ENCODE measurements at regions not wholly inside any gene's neighbourhood (a gene's known extent, or its start where the extent isn't known, plus 50 kb on each side); places are given as distances from the start of the nearest gene placed in this dataset.

DNA sequence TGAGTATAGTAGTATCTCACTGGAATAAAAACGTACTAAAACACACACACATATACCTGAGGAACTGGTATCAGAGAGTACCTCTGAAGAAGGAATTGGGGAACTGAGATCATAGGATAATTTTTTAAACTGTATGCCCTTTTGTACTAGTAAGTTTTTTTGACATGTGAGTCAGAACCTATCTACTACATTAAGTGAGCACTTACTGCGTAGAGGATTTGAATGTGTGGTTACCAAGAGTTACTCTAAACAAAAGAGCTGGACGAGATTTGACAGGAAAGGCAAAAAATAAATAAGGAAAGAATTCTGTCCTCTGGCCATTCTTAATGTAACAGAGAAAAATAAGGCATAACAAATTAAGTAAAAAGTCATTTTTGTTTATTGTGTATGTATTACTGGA lies 546.5 kb upstream of the FAT1 start:
- H3K4me1 ChIP-seq (ENCODE audit: control insufficient read depth, insufficient read depth, low read length): no peaks in the 10 kb centered on the region
- ChIA-PET POLR2A (no interaction called here), CTCF (no interaction called here)
- H3K27ac ChIP-seq (ENCODE audit: extremely low read depth, low read depth, low read length): no peak overlapping the region
- H3K9me3 ChIP-seq (ENCODE audit: control insufficient read depth, insufficient read depth, low read depth, low read length): no peaks in the 10 kb centered on the region
- TF ChIP-seq ZNF670 (tag by site-specific recombination; IDR thresholded peaks at IDR 0.05; ENCODE audit: low read depth) (no peak), ZNF660 (tag by site-specific recombination; IDR thresholded peaks at IDR 0.05) (no peak), REST (tag by site-specific recombination; IDR thresholded peaks at IDR 0.05) (no peak), ZNF404 (tag by site-specific recombination; IDR thresholded peaks at IDR 0.05) (no peak)
- TF ChIP-seq, protein P1, sequence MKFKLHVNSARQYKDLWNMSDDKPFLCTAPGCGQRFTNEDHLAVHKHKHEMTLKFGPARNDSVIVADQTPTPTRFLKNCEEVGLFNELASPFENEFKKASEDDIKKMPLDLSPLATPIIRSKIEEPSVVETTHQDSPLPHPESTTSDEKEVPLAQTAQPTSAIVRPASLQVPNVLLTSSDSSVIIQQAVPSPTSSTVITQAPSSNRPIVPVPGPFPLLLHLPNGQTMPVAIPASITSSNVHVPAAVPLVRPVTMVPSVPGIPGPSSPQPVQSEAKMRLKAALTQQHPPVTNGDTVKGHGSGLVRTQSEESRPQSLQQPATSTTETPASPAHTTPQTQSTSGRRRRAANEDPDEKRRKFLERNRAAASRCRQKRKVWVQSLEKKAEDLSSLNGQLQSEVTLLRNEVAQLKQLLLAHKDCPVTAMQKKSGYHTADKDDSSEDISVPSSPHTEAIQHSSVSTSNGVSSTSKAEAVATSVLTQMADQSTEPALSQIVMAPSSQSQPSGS (tag by site-specific recombination; IDR thresholded peaks at IDR 0.05; ENCODE audit: low read depth): no peak
- no peak overlapping the region for H3K4me3 ChIP-seq (ENCODE audit: low read depth, low read length)
- no peaks in the 10 kb centered on the region for H3K36me3 ChIP-seq (ENCODE audit: control insufficient read depth in 2 of 2, insufficient read depth in 1 of 2, low read length in 2 of 2)

GRCh38 chr4:187271848-187272247 lies 548.2 kb upstream of the FAT1 start:
- H3K36me3 ChIP-seq (ENCODE audit: control insufficient read depth in 2 of 2, insufficient read depth in 1 of 2, low read length in 2 of 2): no peaks in the 10 kb centered on the region
- ChIA-PET CTCF (no interaction called here), POLR2A (no interaction called here)
- TF ChIP-seq EGR2 (tag by site-specific recombination; IDR thresholded peaks at IDR 0.05; ENCODE audit: low read depth): peak; percentile 99
- peak; percentile 96 for TF ChIP-seq ZFHX2 (tag by site-specific recombination; conservative IDR thresholded peaks at IDR 0.05)
- no peak for TF ChIP-seq ZNF513 (tag by site-specific recombination; IDR thresholded peaks at IDR 0.05)
- no peaks in the 10 kb centered on the region for H3K4me1 ChIP-seq (ENCODE audit: control insufficient read depth, insufficient read depth, low read length)
- H3K27ac ChIP-seq (ENCODE audit: extremely low read depth, low read depth, low read length): no peak overlapping the region
- no peak overlapping the region for H3K4me3 ChIP-seq (ENCODE audit: low read depth, low read length)
- no peaks in the 10 kb centered on the region for H3K9me3 ChIP-seq (ENCODE audit: control insufficient read depth, insufficient read depth, low read depth, low read length)

DNA sequence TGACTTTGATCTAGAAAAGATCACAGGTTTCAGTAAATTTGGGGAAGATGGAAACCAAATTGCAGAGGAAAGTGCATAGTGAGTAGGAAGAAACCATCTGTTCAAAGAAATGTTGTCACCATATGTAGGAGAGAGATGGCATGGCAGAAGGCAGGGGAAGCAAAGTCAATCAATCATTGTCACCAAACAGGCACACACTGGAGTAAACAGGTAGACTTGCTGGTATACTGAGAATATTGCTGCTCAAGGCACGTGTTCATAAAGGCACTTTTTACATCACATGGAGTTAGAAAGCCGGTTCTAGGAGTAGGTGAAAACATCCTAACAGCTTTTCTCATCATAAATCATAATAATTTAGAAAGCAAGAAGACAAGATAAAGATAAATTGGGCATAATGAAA lies 550.5 kb upstream of the FAT1 start:
- no peaks in the 10 kb centered on the region for H3K36me3 ChIP-seq (ENCODE audit: control insufficient read depth in 2 of 2, insufficient read depth in 1 of 2, low read length in 2 of 2)
- no peak overlapping the region for H3K27ac ChIP-seq (ENCODE audit: extremely low read depth, low read depth, low read length)
- no peaks in the 10 kb centered on the region for H3K9me3 ChIP-seq (ENCODE audit: control insufficient read depth, insufficient read depth, low read depth, low read length)
- CTCF ChIA-PET: no interaction called here
- H3K4me1 ChIP-seq (ENCODE audit: control insufficient read depth, insufficient read depth, low read length): no peaks in the 10 kb centered on the region
- POLR2A ChIA-PET: no interaction called here
- no peak overlapping the region for H3K4me3 ChIP-seq (ENCODE audit: low read depth, low read length)
- TF ChIP-seq ZNF449 (tag by site-specific recombination; IDR thresholded peaks at IDR 0.05) (no peak), ZNF394 (tag by site-specific recombination; IDR thresholded peaks at IDR 0.05; ENCODE audit: borderline replicate concordance) (no peak), ZBTB20 (tag by site-specific recombination; IDR thresholded peaks at IDR 0.05) (no peak), ZNF112 (tag by site-specific recombination; IDR thresholded peaks at IDR 0.05) (no peak), ZNF777 (tag by site-specific recombination; IDR thresholded peaks at IDR 0.05; ENCODE audit: borderline replicate concordance) (no peak), ZSCAN18 (tag by site-specific recombination; IDR thresholded peaks at IDR 0.05) (no peak), ZNF585B (tag by site-specific recombination; IDR thresholded peaks at IDR 0.05) (no peak), ZNF555 (tag by site-specific recombination; conservative IDR thresholded peaks at IDR 0.05) (no peak)
- TF ChIP-seq, protein P2, sequence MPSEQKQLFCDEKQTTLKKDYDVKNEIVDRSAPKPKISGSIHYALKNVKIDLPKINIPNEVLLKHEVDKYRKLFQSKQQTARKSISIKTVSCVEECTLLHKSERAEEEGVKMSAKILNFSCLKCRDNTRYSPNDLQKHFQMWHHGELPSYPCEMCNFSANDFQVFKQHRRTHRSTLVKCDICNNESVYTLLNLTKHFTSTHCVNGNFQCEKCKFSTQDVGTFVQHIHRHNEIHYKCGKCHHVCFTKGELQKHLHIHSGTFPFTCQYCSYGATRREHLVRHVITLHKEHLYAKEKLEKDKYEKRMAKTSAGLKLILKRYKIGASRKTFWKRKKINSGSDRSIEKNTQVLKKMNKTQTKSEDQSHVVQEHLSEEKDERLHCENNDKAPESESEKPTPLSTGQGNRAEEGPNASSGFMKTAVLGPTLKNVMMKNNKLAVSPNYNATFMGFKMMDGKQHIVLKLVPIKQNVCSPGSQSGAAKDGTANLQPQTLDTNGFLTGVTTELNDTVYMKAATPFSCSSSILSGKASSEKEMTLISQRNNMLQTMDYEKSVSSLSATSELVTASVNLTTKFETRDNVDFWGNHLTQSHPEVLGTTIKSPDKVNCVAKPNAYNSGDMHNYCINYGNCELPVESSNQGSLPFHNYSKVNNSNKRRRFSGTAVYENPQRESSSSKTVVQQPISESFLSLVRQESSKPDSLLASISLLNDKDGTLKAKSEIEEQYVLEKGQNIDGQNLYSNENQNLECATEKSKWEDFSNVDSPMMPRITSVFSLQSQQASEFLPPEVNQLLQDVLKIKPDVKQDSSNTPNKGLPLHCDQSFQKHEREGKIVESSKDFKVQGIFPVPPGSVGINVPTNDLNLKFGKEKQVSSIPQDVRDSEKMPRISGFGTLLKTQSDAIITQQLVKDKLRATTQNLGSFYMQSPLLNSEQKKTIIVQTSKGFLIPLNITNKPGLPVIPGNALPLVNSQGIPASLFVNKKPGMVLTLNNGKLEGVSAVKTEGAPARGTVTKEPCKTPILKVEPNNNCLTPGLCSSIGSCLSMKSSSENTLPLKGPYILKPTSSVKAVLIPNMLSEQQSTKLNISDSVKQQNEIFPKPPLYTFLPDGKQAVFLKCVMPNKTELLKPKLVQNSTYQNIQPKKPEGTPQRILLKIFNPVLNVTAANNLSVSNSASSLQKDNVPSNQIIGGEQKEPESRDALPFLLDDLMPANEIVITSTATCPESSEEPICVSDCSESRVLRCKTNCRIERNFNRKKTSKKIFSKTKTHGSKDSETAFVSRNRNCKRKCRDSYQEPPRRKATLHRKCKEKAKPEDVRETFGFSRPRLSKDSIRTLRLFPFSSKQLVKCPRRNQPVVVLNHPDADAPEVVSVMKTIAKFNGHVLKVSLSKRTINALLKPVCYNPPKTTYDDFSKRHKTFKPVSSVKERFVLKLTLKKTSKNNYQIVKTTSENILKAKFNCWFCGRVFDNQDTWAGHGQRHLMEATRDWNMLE (tag by site-specific recombination; conservative IDR thresholded peaks at IDR 0.05; ENCODE audit: low read depth): no peak

All from HEK293 (cell line).